ENCODE measurements at regions not wholly inside any gene's neighbourhood (a gene's known extent, or its start where the extent isn't known, plus 50 kb on each side); places are given as distances from the start of the nearest gene placed in this dataset.

DNA sequence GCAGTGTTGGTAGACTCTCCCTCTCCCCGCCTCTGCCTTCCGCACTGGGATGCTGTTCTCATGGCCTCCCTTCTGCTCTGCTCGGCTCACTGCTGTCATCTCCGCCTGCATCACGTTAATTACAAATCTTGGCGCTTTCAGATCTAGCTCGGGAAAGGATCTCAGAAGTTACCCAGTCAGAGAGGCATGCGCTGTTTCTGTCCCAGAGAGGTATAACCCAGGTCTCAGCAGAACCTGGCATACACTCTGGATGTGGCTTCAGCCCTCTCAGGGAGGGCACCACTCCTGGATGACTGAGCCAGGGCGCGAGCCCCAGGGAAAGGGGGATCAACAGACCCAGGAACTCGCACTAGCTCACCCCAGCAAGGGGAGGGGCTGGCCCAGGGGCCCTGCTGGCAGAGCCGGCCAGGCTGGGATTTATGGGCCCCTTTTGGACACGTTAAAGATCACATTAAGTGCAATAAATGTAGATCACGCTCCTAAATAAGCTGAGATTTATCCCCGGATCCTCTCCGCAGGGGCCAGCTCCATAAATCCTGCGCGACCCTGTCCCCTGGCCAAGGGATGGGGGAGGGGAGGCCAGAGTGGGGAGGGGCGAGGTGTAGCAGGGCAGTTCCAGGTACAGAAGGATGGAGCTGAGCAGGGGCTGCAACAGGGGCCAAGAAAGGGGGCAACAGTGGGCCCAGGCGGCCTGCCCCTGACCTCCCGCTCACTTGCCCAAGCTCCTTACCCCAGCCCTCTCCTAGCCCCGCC, 101.3 kb upstream of the ZBTB40 start:
- no peak for DNase-seq (ENCODE audit: low spot score)

GRCh38 chr1:22350924-22351767, 100.5 kb upstream of the ZBTB40 start:
- DNase-seq (ENCODE audit: low spot score): no peak

DNA sequence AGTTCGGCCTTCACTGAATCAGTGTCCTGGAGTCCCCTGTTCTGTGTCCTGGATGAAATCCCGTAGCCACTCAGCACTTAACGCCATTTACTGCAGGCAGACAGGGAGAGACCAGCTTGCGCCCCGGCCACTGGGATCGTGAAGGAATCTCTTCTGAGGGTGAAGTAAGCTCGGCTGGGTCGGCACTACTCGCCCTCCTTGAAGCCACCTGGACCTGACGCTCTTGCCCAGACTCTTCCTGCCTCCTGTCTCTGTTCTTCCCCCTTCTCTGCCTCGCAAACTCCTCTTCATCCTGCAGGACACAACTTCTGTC, 99.9 kb upstream of the ZBTB40 start:
- DNase-seq (ENCODE audit: low spot score): no peak

DNA sequence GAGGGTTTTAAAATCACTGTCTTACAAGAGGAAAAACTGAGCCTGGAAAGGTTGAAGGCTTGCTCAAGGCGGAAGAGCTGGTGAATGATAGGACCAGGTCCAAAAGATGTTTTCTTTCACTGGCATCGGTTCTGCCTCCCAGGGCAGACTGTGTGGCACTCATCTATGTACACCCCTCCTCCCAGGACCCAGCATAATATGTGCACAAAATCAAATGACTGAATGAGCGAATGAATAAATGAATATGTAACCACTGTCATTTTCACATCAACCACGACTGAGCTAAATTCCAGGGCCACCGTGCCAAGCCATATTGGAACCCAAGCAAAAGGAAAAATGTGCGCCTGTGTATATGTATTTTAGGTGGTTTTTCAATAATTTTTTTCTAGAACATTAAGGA, 99.3 kb upstream of the ZBTB40 start:
- DNase-seq (ENCODE audit: low spot score): no peak

DNA sequence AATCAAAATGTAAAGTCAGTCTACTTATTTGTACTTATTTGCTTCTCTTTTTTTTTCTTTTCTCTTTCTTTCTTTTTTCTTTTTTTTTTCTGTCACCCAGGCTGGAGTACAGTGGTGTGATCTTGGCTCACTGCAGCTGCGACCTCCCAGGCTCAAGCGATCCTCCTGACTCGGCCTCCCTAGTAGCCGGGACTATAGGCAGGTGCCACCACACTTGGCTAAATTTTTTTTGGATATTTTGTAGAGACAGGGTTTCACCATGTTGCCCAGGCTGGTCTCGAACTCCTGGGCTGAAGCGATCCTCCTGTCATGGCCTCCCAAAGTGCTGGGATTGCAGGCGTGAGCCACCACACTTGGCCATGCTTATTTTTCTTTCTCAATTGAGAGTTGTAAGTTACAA, 98.8 kb upstream of the ZBTB40 start:
- DNase-seq (ENCODE audit: low spot score): no peak

DNA sequence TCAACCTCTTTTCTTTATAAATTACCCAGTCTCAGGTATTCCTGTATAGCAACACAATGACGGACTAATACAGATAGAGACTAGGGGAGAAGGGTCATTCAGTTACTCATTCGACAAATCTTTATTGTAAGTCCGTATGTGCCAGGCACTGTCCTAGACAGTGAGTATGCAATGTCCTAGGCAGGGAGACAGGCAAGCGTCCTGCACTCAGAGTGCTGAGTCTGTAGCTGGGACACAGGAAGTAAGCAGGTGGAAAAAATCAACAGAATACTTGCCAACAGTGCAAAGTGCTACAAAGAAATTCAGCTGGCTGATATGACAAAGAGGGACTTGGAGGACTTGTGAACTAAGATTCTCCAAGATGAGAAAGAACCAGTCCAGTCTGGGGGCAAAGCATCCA, 92.2 kb upstream of the ZBTB40 start:
- no peak for DNase-seq (ENCODE audit: low spot score)

DNA sequence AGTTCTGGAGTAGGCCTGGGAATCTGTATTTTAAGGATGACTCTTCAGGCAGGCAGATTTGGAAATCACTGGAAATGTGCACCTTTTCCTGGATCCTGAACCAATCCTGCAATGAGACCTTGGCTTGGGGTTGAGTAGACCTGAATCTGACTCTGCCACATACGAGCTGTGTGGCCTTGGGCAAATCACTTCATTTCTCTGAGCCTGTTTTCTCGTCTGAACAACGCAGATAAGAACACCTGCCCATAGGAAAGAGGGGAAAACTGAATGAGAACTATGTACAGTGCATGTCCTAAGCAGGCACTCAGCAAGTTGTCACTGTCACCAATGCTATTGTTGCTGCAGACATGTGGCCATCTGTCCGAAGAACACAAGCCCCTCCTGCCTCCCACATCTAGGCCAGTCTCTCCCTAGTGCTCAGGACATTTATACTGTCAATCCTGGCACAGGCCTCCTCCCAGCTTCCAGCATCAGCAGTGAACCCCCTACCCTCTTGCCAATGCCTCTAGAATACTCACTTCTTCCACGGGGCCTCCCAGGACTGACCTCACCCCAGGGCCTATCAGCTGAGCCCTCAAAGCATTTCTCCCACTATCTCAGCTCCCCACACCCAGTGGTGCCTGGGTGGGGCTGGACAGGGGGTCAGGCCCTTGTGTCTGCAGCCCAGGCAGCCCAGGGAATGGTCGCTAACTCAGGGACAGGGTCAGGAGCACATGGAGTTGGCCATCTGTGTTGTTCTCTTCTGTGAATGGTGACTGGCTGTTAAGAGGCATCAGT, 88.8 kb upstream of the ZBTB40 start:
- DNase-seq (ENCODE audit: low spot score): no peak

- no peak for DNase-seq (ENCODE audit: low spot score)
These were observed 88.0 kb upstream of the ZBTB40 start for GRCh38 chr1:22363403-22364325.

DNA sequence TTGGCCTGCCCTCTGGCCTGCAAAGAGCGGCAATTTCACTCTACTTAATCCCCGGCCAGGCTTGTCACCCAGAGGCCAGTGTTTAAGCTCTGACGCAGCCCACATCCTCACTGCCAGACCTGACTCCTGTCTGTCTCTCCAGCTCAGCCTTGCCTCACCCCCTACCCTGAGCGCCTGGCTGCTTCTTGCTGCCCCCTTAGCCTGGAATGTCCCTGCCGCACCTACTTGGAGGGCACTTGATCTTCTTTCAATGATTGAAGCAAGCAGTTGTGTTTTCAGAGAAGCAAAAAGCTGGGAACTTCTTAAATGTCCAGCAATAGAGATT, 87.4 kb upstream of the ZBTB40 start:
- no peak for DNase-seq (ENCODE audit: low spot score)

DNA sequence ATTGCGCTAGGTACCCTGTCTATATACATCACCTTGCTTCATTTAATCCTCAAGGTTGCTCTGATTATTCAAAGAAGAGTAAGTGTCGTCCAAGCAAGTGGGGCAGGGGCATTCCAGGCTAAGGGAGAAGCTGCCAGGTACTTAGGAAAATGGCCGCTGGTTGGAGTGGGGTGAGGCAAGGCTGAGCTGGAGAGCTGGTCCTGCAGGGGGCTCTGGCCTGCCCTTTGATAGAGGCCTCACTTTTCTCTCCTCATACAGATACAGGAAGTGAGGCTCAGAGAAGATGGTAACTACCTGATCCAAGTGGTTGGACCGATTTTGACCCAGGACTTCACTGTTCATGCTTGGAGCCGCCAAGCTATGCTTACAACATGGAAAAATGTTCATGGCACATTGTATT, 86.9 kb upstream of the ZBTB40 start:
- peak; percentile 17 for DNase-seq (ENCODE audit: low spot score)

- DNase-seq (ENCODE audit: low spot score): no peak
These were observed 86.0 kb upstream of the ZBTB40 start for GRCh38 chr1:22365331-22366295.

GRCh38 chr1:22366346-22366745, 85.3 kb upstream of the ZBTB40 start:
- DNase-seq (ENCODE audit: low spot score): no peak

- DNase-seq (ENCODE audit: low spot score): no peak
These were observed 83.5 kb upstream of the ZBTB40 start for GRCh38 chr1:22368125-22368524.

DNA sequence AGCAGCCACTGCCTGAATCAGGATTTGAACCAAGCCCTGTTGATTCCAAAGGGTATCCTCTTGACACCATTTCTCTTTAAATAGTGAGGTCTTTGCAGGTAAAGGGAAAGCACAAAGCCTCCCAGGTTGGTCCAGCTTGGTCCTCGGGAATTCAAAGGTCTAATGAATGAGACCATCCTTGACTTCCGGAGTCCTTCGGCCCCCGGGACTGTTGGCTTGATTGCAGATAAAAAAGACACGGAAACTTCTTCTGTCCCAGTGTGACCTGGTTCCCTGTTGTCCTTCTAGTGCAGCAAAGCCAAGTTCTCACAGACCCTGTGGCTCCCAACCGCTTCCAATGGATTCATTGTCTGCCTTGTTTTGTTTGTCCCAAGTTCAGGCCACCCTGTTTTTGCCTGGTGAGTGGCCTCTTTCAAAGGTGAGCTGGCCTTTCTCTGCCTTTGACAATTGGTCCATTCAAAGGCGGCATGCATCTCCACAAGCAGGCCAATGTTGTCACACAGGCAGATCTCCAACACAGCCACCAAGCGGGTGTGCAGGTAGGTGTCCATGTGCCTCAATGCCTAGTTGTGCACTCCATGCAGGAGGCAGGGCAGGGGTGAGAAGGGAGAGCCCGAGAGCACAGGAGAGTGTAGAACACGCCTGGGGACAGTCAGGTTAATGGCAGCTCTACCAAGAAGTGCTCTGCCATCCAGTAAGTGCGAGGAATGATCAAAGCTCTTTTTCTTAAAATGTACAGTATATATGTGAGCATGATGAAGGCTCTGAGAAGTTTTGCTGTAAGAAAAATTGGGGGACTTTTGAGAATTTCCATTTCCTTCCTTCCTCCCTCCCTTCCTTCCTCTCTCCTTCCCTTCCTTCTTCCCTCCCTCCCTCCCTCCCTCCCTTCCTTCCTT, 82.1 kb upstream of the ZBTB40 start:
- no peak for DNase-seq (ENCODE audit: low spot score)

GRCh38 chr1:22370190-22370498, 81.5 kb upstream of the ZBTB40 start:
- no peak for DNase-seq (ENCODE audit: low spot score)

GRCh38 chr1:22371408-22371807, 80.2 kb upstream of the ZBTB40 start:
- no peak for DNase-seq (ENCODE audit: low spot score)

DNA sequence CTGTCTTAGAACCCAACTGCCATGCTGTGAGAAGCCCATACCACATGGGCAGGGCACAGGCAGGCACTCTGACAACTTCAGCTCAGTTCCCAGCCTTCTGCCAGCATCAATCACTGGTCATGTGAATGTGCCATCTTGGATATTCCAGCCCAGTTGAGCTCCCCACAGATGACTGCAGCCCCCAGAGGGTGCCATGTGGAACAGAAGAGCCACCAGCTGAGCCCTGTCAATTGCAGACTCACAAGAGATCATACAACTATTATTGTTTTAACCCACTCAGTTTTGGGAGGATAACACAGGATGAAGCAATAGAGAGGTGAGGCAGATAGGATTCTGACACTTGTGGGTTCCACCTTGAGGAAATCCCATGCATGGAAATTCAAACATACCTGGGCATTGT, 78.4 kb upstream of the ZBTB40 start:
- no peak for DNase-seq (ENCODE audit: low spot score)

DNA sequence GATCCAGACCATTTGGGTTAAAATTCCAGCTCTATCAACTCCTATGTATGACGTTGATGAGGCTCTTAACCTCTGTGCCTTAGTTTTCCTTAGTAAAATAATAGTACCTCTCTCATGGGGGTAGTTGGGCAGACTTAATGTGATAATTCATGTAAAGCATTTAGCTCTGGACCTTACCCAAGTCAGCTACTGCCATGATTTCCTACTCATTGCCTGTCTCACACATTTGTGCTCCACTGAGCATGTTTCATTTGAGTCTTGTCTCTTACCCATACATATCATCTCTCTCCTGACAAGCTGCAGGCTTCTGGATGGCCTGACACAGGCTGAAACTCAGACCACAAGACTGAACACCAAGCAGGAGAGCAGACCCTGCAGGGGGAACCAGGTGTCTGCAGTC, 77.7 kb upstream of the ZBTB40 start:
- DNase-seq (ENCODE audit: low spot score): no peak

DNA sequence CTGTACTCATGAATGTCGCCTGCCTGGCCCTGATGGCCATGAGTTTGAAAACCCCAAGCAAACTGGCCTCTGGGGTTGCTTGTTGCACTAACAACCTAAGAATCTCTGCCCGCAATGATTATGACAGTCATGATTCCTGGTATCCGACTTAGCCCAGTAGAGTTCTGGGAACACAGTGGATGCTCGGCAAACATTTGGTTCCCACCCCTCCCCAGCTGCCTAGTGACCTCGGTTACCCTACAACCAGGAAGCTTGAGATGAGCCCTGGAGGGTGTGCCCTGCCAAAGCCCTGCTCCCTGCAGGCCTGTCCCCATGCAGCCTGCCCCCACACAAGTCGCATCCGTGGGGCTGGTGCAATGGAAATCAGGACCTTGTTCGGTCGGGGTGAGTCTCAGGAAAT, 76.0 kb upstream of the ZBTB40 start:
- no peak for DNase-seq (ENCODE audit: low spot score)

- DNase-seq (ENCODE audit: low spot score): no peak
These were observed 75.7 kb upstream of the ZBTB40 start for GRCh38 chr1:22376001-22376400.
